B cell (primary cell): ENCODE measurements at regions not wholly inside any gene's neighbourhood (a gene's known extent, or its start where the extent isn't known, plus 50 kb on each side); places are given as distances from the start of the nearest gene placed in this dataset.

ENCODE experiments used
- ATAC-seq: fragments of 200-7000 bp; cut with Tn5 transposase; one replicate; pipeline ENCODE4 v1.10.0; 2021; ENCODE audit warnings: low read depth, mild to moderate bottlenecking, moderate number of reproducible peaks, moderate library complexity
- CTCF ChIA-PET: fragments of 350-600 bp; sonication (Branson Sonifier 250); formaldehyde crosslinking; loops from one replicate; lab custom pipeline; 2021; ENCODE audit warnings: antibody characterized with exemption, inconsistent platforms; lab: Charles Lee
- POLR2A ChIA-PET: fragments of 350-600 bp; sonication (Branson Sonifier 250); formaldehyde crosslinking; loops from one replicate; lab custom pipeline; 2021; ENCODE audit warnings: antibody characterized with exemption; lab: Charles Lee
- DNase-seq: peaks from one replicate; pipeline ENCODE4 v3.0.0; 2013
- H2AFZ ChIP-seq: 2 replicates; pipeline ENCODE4 v1.6.1; 2012; ENCODE audit warnings: mild to moderate bottlenecking, low read depth, low read length; ENCODE audit not compliant: insufficient read depth, poor library complexity, severe bottlenecking
- H3K27ac ChIP-seq, 2 donors: 1 replicate in 1 of 2; 2 replicates in 1 of 2; pipeline ENCODE4 v1.5.1; 2012 to 2013; ENCODE audit warnings: low read length in 2 of 2, mild to moderate bottlenecking in 2 of 2, moderate library complexity in 1 of 2
- H3K27me3 ChIP-seq, 4 experiments: fragments of 200-600 bp in 1 of 4; sonication (generic) in 1 of 4; replicated peaks in 1 of 4; 1 replicate in 2 of 4; 2 replicates in 2 of 4; pipeline versions ENCODE4 v1.6.1 to v1.7.0; 2013 to 2016; ENCODE audit warnings: low read length in 3 of 4, mild to moderate bottlenecking in 2 of 4, mixed read lengths in 1 of 4, moderate library complexity in 1 of 4; ENCODE audit not compliant: insufficient read depth in 4 of 4, control insufficient read depth in 3 of 4; ENCODE audit errors: control extremely low read depth in 1 of 4
- H3K36me3 ChIP-seq, 2 experiments: replicated peaks in 1 of 2; 1 replicate in 1 of 2; 2 replicates in 1 of 2; pipeline versions ENCODE4 v1.6.1 to v1.7.1; 2013; ENCODE audit warnings: low read length in 1 of 2; ENCODE audit not compliant: insufficient read depth in 2 of 2, control insufficient read depth in 1 of 2; ENCODE audit errors: control extremely low read depth in 1 of 2, extremely low read depth in 1 of 2
- H3K4me1 ChIP-seq, 2 donors: fragments of 200-600 bp in 1 of 2; sonication (generic) in 1 of 2; 1 replicate in 1 of 2; 2 replicates in 1 of 2; pipeline versions ENCODE4 v1.5.1 to v1.6.1; 2013 to 2017; ENCODE audit warnings: low read length in 2 of 2; ENCODE audit not compliant: control insufficient read depth in 2 of 2, insufficient read depth in 2 of 2
- H3K4me2 ChIP-seq: replicated peaks from 2 replicates; pipeline ENCODE3; 2012; ENCODE audit warnings: mild to moderate bottlenecking, low read depth, low read length; ENCODE audit not compliant: poor library complexity, severe bottlenecking
- H3K4me3 ChIP-seq, 5 experiments: fragments of 200-600 bp in 1 of 5; sonication (generic) in 1 of 5; 1 replicate in 3 of 5; 2 replicates in 2 of 5; pipeline versions ENCODE4 v1.5.1 to v1.7.0; 2011 to 2016; ENCODE audit warnings: low read length in 4 of 5, mild to moderate bottlenecking in 4 of 5, low read depth in 2 of 5, control low read depth in 1 of 5, moderate library complexity in 1 of 5; ENCODE audit not compliant: insufficient read depth in 1 of 5; ENCODE audit errors: control extremely low read depth in 1 of 5, extremely low read depth in 1 of 5
- H3K79me2 ChIP-seq: fragments of 200-600 bp; sonication (generic); one replicate; pipeline ENCODE4 v1.6.0; 2016; ENCODE audit warnings: low read length; ENCODE audit not compliant: control insufficient read depth, insufficient read depth
- H3K9ac ChIP-seq: fragments of 200-600 bp; sonication (generic); 2 replicates; pipeline ENCODE4 v1.6.1; 2017; ENCODE audit warnings: mild to moderate bottlenecking, low read length, moderate library complexity
- H3K9me3 ChIP-seq, 3 donors: one replicate each; pipeline versions ENCODE4 v1.6.1 to v1.7.1; 2013; ENCODE audit warnings: low read length in 2 of 3; ENCODE audit not compliant: control insufficient read depth in 2 of 3, insufficient read depth in 1 of 3; ENCODE audit errors: control extremely low read depth in 1 of 3
- H4K20me1 ChIP-seq: 2 replicates; pipeline ENCODE4 v1.6.0; 2012; ENCODE audit warnings: mild to moderate bottlenecking, low read length; ENCODE audit not compliant: insufficient read depth, control insufficient read depth, poor library complexity, severe bottlenecking
- H3K27ac Mint-ChIP-seq: one replicate; pipeline ENCODE4 v1.8.0; 2021; ENCODE audit warnings: mixed read lengths
- H3K27me3 Mint-ChIP-seq: one replicate; pipeline ENCODE4 v1.8.0; 2021; ENCODE audit warnings: mixed read lengths
- H3K4me1 Mint-ChIP-seq: one replicate; pipeline ENCODE4 v1.8.0; 2021; ENCODE audit warnings: mixed read lengths
- H3K4me3 Mint-ChIP-seq: one replicate; pipeline ENCODE4 v1.8.0; 2021; ENCODE audit warnings: mixed read lengths
- H3K9me3 Mint-ChIP-seq: one replicate; pipeline ENCODE4 v1.8.0; 2022; ENCODE audit warnings: mixed read lengths; ENCODE audit not compliant: insufficient read depth
- EZH2 ChIP-seq: IDR thresholded peaks from 2 replicates; pipeline ENCODE4 v1.6.1; 2012; ENCODE audit warnings: borderline replicate concordance, low read depth, mild to moderate bottlenecking, moderate library complexity, low read length; ENCODE audit not compliant: insufficient read depth, poor library complexity, severe bottlenecking
- WGBS: methylation state at CpG from one replicate; pipeline ENCODE4 v1.1.5; 2013; ENCODE audit warnings: missing lambda C conversion rate; ENCODE audit not compliant: insufficient coverage; 5-methylcytosine and 5-hydroxymethylcytosine counted together
- intact Hi-C: fragments of 100-400 bp; cut with micrococcal nuclease; formaldehyde crosslinking; loops from one replicate; pipeline ENCODE4 v1.10.0; 2022
- TF ChIP-seq, protein P1 (sequence below): fragments of 200-600 bp; IDR thresholded peaks from one replicate; pipeline ENCODE4 v1.8.0; 2022; ENCODE audit warnings: antibody characterized with exemption, mild to moderate bottlenecking

DNA sequence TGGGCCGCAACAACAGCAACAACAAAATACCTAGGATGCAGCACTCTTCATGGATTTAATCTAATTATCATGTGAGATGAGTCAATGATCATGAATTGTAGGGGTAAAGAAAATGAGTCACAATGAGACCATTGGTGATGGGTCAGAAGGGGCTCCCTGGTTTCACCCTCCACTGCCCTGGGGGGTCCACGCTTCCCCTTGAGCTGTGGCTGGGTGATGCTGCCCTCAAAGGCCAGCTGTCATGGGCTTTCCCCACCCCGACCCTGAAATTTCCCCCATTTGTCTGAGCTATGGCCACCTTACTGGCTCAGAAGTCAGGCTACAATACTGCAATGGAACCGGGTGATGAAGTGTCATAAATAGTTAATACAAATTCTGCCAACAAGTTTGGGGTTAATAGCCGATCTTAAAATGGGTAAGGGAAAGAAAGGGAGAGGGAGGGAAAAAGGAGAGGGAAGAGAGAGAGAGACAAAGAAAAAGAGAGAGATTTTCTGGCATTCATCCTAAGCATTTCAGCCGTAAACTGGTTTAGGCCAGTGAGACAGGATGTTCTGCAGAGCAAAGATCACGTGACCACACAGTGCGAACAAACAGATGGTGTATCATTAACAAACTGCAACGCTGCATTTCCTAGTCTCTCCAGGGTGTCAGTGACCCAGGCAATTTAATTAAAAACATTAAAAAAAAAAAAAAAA lies 143.4 kb upstream of the ERRFI1 start:
- H3K9me3 ChIP-seq, result no peaks in the 10 kb centered on the region
- Mint-ChIP-seq H3K9me3 (no peaks in the 10 kb centered on the region), H3K4me3 (peak overlapping the region; percentile 52), H3K4me1 (peaks cover 11% of the 10 kb centered on the region), H3K27me3 (no peaks in the 10 kb centered on the region), H3K27ac (peak overlapping the region; percentile 57)
- H4K20me1 ChIP-seq, result no peaks in the 10 kb centered on the region
- H3K36me3 ChIP-seq, result no peaks in the 10 kb centered on the region
- WGBS, result 50% methylated on average over 2 of the region's 9 CpGs
- H3K9ac ChIP-seq, result no peak overlapping the region
- peak overlapping the region; percentile 42 for H3K4me2 ChIP-seq
- intact Hi-C loops, result no loop called here
- ChIA-PET CTCF (no interaction called here), POLR2A (no interaction called here)
- no peak overlapping the region for H3K4me3 ChIP-seq
- H3K27me3 ChIP-seq, result no peaks in the 10 kb centered on the region
- H3K4me1 ChIP-seq, result peaks cover 5 to 11% of the 10 kb centered on the region in 2 donors
- no peak overlapping the region for H3K27ac ChIP-seq
- no peak for ATAC-seq
- TF ChIP-seq, protein P1, sequence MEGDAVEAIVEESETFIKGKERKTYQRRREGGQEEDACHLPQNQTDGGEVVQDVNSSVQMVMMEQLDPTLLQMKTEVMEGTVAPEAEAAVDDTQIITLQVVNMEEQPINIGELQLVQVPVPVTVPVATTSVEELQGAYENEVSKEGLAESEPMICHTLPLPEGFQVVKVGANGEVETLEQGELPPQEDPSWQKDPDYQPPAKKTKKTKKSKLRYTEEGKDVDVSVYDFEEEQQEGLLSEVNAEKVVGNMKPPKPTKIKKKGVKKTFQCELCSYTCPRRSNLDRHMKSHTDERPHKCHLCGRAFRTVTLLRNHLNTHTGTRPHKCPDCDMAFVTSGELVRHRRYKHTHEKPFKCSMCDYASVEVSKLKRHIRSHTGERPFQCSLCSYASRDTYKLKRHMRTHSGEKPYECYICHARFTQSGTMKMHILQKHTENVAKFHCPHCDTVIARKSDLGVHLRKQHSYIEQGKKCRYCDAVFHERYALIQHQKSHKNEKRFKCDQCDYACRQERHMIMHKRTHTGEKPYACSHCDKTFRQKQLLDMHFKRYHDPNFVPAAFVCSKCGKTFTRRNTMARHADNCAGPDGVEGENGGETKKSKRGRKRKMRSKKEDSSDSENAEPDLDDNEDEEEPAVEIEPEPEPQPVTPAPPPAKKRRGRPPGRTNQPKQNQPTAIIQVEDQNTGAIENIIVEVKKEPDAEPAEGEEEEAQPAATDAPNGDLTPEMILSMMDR, result no peak
- TF ChIP-seq EZH2, result no peak
- H2AFZ ChIP-seq, result peak overlapping the region; percentile 75
- no peaks in the 10 kb centered on the region for H3K79me2 ChIP-seq
- DNase-seq, result peak; percentile 38

DNA sequence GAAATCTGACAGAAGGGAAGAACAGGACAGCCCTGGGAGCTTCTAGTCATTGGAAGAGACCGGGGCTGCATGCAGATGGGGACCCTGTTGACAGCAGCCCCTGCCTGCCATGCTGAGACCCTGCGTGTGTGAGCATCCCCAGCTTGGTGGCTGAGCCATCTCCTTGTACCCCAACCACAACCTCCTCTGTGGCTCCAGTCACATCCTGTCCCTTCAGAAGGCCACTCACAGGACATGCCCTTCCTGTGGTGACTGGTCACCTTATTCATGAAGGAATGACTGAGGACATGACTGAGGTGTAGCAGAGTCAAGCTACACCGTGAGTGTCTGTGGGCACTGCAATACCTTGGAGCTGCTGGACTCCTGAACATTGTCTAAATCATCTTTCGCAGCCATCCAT lies 141.8 kb upstream of the ERRFI1 start:
- Histone ChIP-seq H3K9me3 (no peaks in the 10 kb centered on the region), H3K36me3 (no peaks in the 10 kb centered on the region), H3K4me3 (no peak overlapping the region), H4K20me1 (no peaks in the 10 kb centered on the region), H3K9ac (no peak overlapping the region), H3K27me3 (no peaks in the 10 kb centered on the region), H3K4me1 (peaks cover 5 to 11% of the 10 kb centered on the region in 2 donors), H3K79me2 (no peaks in the 10 kb centered on the region), H2AFZ (no peak overlapping the region), H3K27ac (no peak overlapping the region), H3K4me2 (no peak overlapping the region)
- peaks cover 11% of the 10 kb centered on the region for H3K4me1 Mint-ChIP-seq
- CTCF ChIA-PET, result interaction anchor here (1.9 kb wide), 1 partner anchor 153 kb away, joined by 10 read pairs; no protein-coding TSS in a partner anchor
- intact Hi-C loops, result no loop called here
- no peaks in the 10 kb centered on the region for H3K9me3 Mint-ChIP-seq
- POLR2A ChIA-PET, result no interaction called here
- no peak for ATAC-seq
- no peak for DNase-seq
- no peaks in the 10 kb centered on the region for H3K27me3 Mint-ChIP-seq
- 100% methylated on average over 4 of the region's 4 CpGs for WGBS
- H3K4me3 Mint-ChIP-seq, result no peak overlapping the region
- TF ChIP-seq, protein P1, result no peak
- TF ChIP-seq EZH2, result no peak
- H3K27ac Mint-ChIP-seq, result no peak overlapping the region
